CD14-positive monocyte (primary cell): ENCODE measurements at regions not wholly inside any gene's neighbourhood (a gene's known extent, or its start where the extent isn't known, plus 50 kb on each side); places are given as distances from the start of the nearest gene placed in this dataset.

Experiments used
- DNase-seq, 3 donors: peaks; one replicate each; pipeline ENCODE4 v3.0.0-alpha.2; 2011 to 2022
- H2AFZ ChIP-seq: 2 replicates; pipeline ENCODE4 v1.6.0; 2012; ENCODE audit warnings: mild to moderate bottlenecking, low read depth, low read length, inconsistent platforms; ENCODE audit not compliant: insufficient read depth, poor library complexity, severe bottlenecking
- H3K27ac ChIP-seq, 2 donors: 1 replicate in 1 of 2; 2 replicates in 1 of 2; pipeline ENCODE4 v1.5.1; 2012 to 2013; ENCODE audit warnings: low read length in 2 of 2, control low read depth in 1 of 2, inconsistent platforms in 1 of 2, low read depth in 1 of 2, mild to moderate bottlenecking in 1 of 2
- H3K27me3 ChIP-seq, 2 donors: one replicate each; pipeline versions ENCODE4 v1.6.0 to v1.6.1; 2011 to 2013; ENCODE audit warnings: low read length in 2 of 2; ENCODE audit not compliant: control insufficient read depth in 2 of 2, insufficient read depth in 2 of 2
- H3K36me3 ChIP-seq, 2 donors: replicated peaks in 1 of 2; 1 replicate in 1 of 2; 2 replicates in 1 of 2; pipeline versions ENCODE4 v1.5.1 to v1.6.1; 2012 to 2013; ENCODE audit warnings: low read length in 2 of 2, control low read depth in 1 of 2, inconsistent platforms in 1 of 2, mild to moderate bottlenecking in 1 of 2; ENCODE audit not compliant: insufficient read depth in 2 of 2, control insufficient read depth in 1 of 2
- H3K4me1 ChIP-seq, 2 donors: 1 replicate in 1 of 2; 2 replicates in 1 of 2; pipeline versions ENCODE4 v1.5.1 to v1.6.1; 2012 to 2013; ENCODE audit warnings: low read length in 2 of 2, control low read depth in 1 of 2, inconsistent platforms in 1 of 2, mild to moderate bottlenecking in 1 of 2, moderate library complexity in 1 of 2; ENCODE audit not compliant: insufficient read depth in 2 of 2, control insufficient read depth in 1 of 2
- H3K4me2 ChIP-seq: replicated peaks from 2 replicates; pipeline ENCODE3; 2012; ENCODE audit warnings: low read length, moderate library complexity, mild to moderate bottlenecking; ENCODE audit not compliant: poor library complexity, severe bottlenecking; ENCODE audit errors: extremely low read depth
- H3K4me3 ChIP-seq, 3 experiments: fragments of 200-600 bp in 1 of 3; sonication (generic) in 1 of 3; replicated peaks in 1 of 3; 1 replicate in 2 of 3; 2 replicates in 1 of 3; pipeline ENCODE4 v1.5.1; 2011 to 2013; ENCODE audit warnings: low read length in 3 of 3, mild to moderate bottlenecking in 3 of 3, control low read depth in 2 of 3, low read depth in 2 of 3, inconsistent platforms in 1 of 3, moderate library complexity in 1 of 3
- H3K79me2 ChIP-seq: 2 replicates; pipeline ENCODE4 v1.6.0; 2012; ENCODE audit warnings: mild to moderate bottlenecking, control low read depth, inconsistent platforms, low read length, moderate library complexity; ENCODE audit not compliant: insufficient read depth
- H3K9ac ChIP-seq: 2 replicates; pipeline ENCODE4 v1.6.0; 2017; ENCODE audit warnings: low read length, mild to moderate bottlenecking; ENCODE audit not compliant: insufficient read depth, poor library complexity, severe bottlenecking
- H3K9me3 ChIP-seq, 2 donors: replicated peaks in 1 of 2; 1 replicate in 1 of 2; 2 replicates in 1 of 2; pipeline versions ENCODE4 v1.5.1 to v1.6.1; 2012 to 2013; ENCODE audit warnings: low read length in 2 of 2, control low read depth in 1 of 2; ENCODE audit not compliant: control insufficient read depth in 1 of 2, insufficient read depth in 1 of 2
- H4K20me1 ChIP-seq: 2 replicates; pipeline ENCODE4 v1.6.0; 2012; ENCODE audit warnings: mild to moderate bottlenecking, low read length, control low read depth, moderate library complexity; ENCODE audit not compliant: insufficient read depth
- H3K27ac Mint-ChIP-seq, 7 donors: one replicate each; pipeline ENCODE4 v1.8.0; 2020; ENCODE audit warnings: mild to moderate bottlenecking in 7 of 7, mixed read lengths in 7 of 7, moderate library complexity in 6 of 7, inconsistent platforms in 2 of 7
- H3K27me3 Mint-ChIP-seq, 3 donors: one replicate each; pipeline ENCODE4 v1.8.0; 2021 to 2022; ENCODE audit warnings: low read depth in 3 of 3, mild to moderate bottlenecking in 3 of 3, mixed read lengths in 3 of 3, moderate library complexity in 3 of 3, inconsistent platforms in 1 of 3
- H3K36me3 Mint-ChIP-seq, 2 donors: one replicate each; pipeline ENCODE4 v1.8.0; 2020; ENCODE audit warnings: mixed read lengths in 2 of 2, inconsistent platforms in 1 of 2, mild to moderate bottlenecking in 1 of 2
- H3K4me1 Mint-ChIP-seq: one replicate; pipeline ENCODE4 v1.8.0; 2020; ENCODE audit warnings: mild to moderate bottlenecking, mixed read lengths
- H3K4me3 Mint-ChIP-seq, 2 donors: one replicate each; pipeline ENCODE4 v1.8.0; 2020; ENCODE audit warnings: mild to moderate bottlenecking in 2 of 2, mixed read lengths in 2 of 2, moderate library complexity in 1 of 2
- H3K9me3 Mint-ChIP-seq, 7 donors: one replicate each; pipeline ENCODE4 v1.8.0; 2020 to 2022; ENCODE audit warnings: mixed read lengths in 7 of 7, mild to moderate bottlenecking in 6 of 7, moderate library complexity in 6 of 7, inconsistent platforms in 2 of 7
- WGBS: methylation state at CpG from one replicate; pipeline ENCODE4 v1.1.5; 2013; ENCODE audit warnings: missing lambda C conversion rate; ENCODE audit not compliant: insufficient coverage; 5-methylcytosine and 5-hydroxymethylcytosine counted together
- intact Hi-C, 2 donors: fragments of 100-400 bp; cut with micrococcal nuclease; formaldehyde crosslinking; loops; one replicate each; pipeline versions ENCODE4 v1.15.0 to v1.15.1; 2023
- TF ChIP-seq, protein P1 (sequence below): fragments of 200-600 bp; IDR thresholded peaks from one replicate; pipeline ENCODE4 v1.8.0; 2022; ENCODE audit warnings: antibody characterized with exemption, mild to moderate bottlenecking

DNA sequence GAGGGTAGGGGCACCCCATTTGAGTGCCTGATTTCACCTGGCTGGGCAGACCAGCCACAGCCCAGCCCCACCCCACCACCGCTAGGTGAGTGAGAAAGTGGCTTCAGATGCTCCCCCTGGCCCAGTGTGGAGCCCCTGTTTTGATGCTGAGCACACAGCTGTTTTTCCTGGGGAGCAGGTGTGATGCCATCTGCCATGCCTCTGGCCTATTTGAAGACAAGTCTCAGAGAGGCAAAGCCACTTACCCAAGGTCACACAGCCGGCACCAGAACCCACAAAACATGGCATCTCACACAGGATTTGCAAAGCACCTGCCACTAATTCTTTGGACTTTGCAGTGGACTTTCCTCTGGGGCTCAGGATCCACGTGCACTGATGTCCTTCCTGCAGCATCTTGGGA lies 131.3 kb downstream of the INHBB start:
- TF ChIP-seq, protein P1, sequence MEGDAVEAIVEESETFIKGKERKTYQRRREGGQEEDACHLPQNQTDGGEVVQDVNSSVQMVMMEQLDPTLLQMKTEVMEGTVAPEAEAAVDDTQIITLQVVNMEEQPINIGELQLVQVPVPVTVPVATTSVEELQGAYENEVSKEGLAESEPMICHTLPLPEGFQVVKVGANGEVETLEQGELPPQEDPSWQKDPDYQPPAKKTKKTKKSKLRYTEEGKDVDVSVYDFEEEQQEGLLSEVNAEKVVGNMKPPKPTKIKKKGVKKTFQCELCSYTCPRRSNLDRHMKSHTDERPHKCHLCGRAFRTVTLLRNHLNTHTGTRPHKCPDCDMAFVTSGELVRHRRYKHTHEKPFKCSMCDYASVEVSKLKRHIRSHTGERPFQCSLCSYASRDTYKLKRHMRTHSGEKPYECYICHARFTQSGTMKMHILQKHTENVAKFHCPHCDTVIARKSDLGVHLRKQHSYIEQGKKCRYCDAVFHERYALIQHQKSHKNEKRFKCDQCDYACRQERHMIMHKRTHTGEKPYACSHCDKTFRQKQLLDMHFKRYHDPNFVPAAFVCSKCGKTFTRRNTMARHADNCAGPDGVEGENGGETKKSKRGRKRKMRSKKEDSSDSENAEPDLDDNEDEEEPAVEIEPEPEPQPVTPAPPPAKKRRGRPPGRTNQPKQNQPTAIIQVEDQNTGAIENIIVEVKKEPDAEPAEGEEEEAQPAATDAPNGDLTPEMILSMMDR: no peak
- no peak overlapping the region for H2AFZ ChIP-seq
- WGBS: 98% methylated on average over 3 of the region's 3 CpGs
- peaks cover 0 to 1% of the 10 kb centered on the region in 2 donors for H3K9me3 ChIP-seq
- no peak overlapping the region for H3K9ac ChIP-seq
- no peak overlapping the region for H3K4me3 ChIP-seq
- Mint-ChIP-seq H3K4me1 (no peaks in the 10 kb centered on the region), H3K27me3 (peaks cover 0 to 3% (median 1%) of the 10 kb centered on the region in 3 donors), H3K4me3 (no peak overlapping the region), H3K36me3 (no peaks in the 10 kb centered on the region), H3K9me3 (peaks cover 0 to 1% (median 0%) of the 10 kb centered on the region in 7 donors), H3K27ac (no peak overlapping the region)
- no peak overlapping the region for H3K27ac ChIP-seq
- intact Hi-C loops: no loop called here
- H3K4me2 ChIP-seq: no peak overlapping the region
- no peaks in the 10 kb centered on the region for H4K20me1 ChIP-seq
- H3K36me3 ChIP-seq: no peaks in the 10 kb centered on the region
- H3K79me2 ChIP-seq: no peaks in the 10 kb centered on the region
- no peaks in the 10 kb centered on the region for H3K4me1 ChIP-seq
- H3K27me3 ChIP-seq: no peaks in the 10 kb centered on the region
- DNase-seq: no peak

DNA sequence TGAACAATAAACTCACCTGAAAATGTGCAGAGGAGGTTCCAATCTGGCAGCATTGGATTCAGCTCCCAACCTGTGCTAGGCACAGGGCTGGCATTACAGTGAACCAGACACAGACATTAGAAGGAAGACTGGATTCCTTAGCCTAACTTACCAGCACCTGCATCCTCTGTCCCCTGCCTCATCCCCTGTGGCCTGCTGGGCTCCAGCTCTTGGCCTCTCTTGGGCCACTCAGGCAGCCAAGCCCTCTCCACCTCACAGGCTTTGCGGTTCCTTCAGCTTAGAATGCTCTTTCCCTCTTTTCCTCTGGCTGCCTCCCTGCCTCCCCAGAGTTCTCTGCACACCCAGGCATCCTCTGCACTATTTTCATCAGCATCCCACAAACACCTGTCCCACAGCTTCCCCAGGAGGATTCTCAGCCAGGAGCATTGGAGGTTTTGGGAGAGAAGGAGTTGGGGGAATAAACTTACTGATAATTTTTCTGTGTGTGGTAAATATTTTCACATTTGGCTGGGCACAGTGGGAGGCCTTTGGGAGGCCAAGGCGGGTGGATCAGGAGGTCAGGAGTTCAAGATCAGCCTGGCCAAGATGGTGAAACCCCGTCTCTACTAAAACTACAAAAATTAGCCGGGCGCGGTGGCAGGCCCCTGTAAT lies 132.0 kb downstream of the INHBB start:
- H3K36me3 Mint-ChIP-seq: no peaks in the 10 kb centered on the region

More for the DNA sequence above, 132.0 kb downstream of the INHBB start:
- H3K4me3 ChIP-seq: no peak overlapping the region
- H3K4me1 ChIP-seq: no peaks in the 10 kb centered on the region
- H3K79me2 ChIP-seq: no peaks in the 10 kb centered on the region
- Mint-ChIP-seq H3K9me3 (peaks cover 0 to 1% (median 0%) of the 10 kb centered on the region in 7 donors), H3K4me3 (no peak overlapping the region), H3K27ac (no peak overlapping the region), H3K27me3 (peaks cover 0 to 3% (median 1%) of the 10 kb centered on the region in 3 donors), H3K4me1 (no peaks in the 10 kb centered on the region)
- TF ChIP-seq, protein P1: no peak
- H4K20me1 ChIP-seq: no peaks in the 10 kb centered on the region
- no CpG with 5 or more reads among the region's 6 CpGs for WGBS
- H2AFZ ChIP-seq: no peak overlapping the region
- H3K36me3 ChIP-seq: no peaks in the 10 kb centered on the region
- no peaks in the 10 kb centered on the region for H3K27me3 ChIP-seq
- intact Hi-C loops: no loop called here
- DNase-seq: no peak
- no peak overlapping the region for H3K9ac ChIP-seq
- no peaks in the 10 kb centered on the region for H3K9me3 ChIP-seq
- no peak overlapping the region for H3K4me2 ChIP-seq
- no peak overlapping the region for H3K27ac ChIP-seq
